Keratinocyte (primary cell): ENCODE measurements at regions not wholly inside any gene's neighbourhood (a gene's known extent, or its start where the extent isn't known, plus 50 kb on each side); places are given as distances from the start of the nearest gene placed in this dataset.

Experiments
- CTCF ChIP-seq, 3 experiments: IDR thresholded peaks in 1 of 3; conservative IDR thresholded peaks in 1 of 3; optimal IDR thresholded peaks in 1 of 3; 2 replicates in 2 of 3; 3 replicates in 1 of 3; pipeline versions ENCODE3 to v1.5.1; 2011; ENCODE audit warnings: low read length in 3 of 3, mild to moderate bottlenecking in 3 of 3, moderate library complexity in 2 of 3, control low read depth in 1 of 3, inconsistent platforms in 1 of 3; ENCODE audit not compliant: insufficient read depth in 2 of 3; ENCODE audit errors: extremely low read depth in 1 of 3
- EZH2 ChIP-seq: IDR thresholded peaks from one replicate; pipeline ENCODE4 v1.6.1; 2012; ENCODE audit warnings: inconsistent platforms, mild to moderate bottlenecking, low read length, moderate library complexity

- TF ChIP-seq CTCF (optimal IDR thresholded peaks at IDR 0.05 in 1 of 3, IDR thresholded peaks at IDR 0.05 in 1 of 3, conservative IDR thresholded peaks at IDR 0.05 in 1 of 3; ENCODE audit: extremely low read depth in 1 of 3, insufficient read depth in 2 of 3, low read length in 3 of 3) = no peak
- TF ChIP-seq EZH2 = no peak
These were observed 206.6 kb upstream of the ITM2A start for GRCh38 chrX:79573760-79574159.
